Tibial artery (tissue), 4 donors: ENCODE measurements at regions not wholly inside any gene's neighbourhood (a gene's known extent, or its start where the extent isn't known, plus 50 kb on each side); places are given as distances from the start of the nearest gene placed in this dataset.

Experiments used
- DNase-seq, 2 donors: peaks; one replicate each; pipeline ENCODE4 v3.0.0-alpha.2; 2019
- H3K27ac ChIP-seq, 2 donors: fragments of 200-600 bp; sonication (generic) in 1 of 2; 1 replicate in 1 of 2; 2 replicates in 1 of 2; pipeline ENCODE4 v1.5.1; 2018 to 2019; ENCODE audit warnings: mild to moderate bottlenecking in 1 of 2
- H3K27me3 ChIP-seq, 2 donors: fragments of 200-600 bp; sonication (generic) in 1 of 2; one replicate each; pipeline versions ENCODE4 v1.5.1 to v1.6.0; 2016 to 2019
- H3K36me3 ChIP-seq, 3 donors: fragments of 200-600 bp; sonication (generic) in 2 of 3; one replicate each; pipeline ENCODE4 v1.5.1; 2016 to 2019; ENCODE audit warnings: mild to moderate bottlenecking in 2 of 3
- H3K4me1 ChIP-seq, 4 donors: fragments of 200-600 bp; sonication (generic) in 2 of 4; 1 replicate in 3 of 4; 2 replicates in 1 of 4; pipeline ENCODE4 v1.5.1; 2016 to 2019
- H3K4me3 ChIP-seq, 2 donors: fragments of 200-600 bp; sonication (generic) in 1 of 2; 1 replicate in 1 of 2; 2 replicates in 1 of 2; pipeline ENCODE4 v1.5.1; 2018 to 2019; ENCODE audit warnings: mild to moderate bottlenecking in 2 of 2
- H3K9me3 ChIP-seq, 3 donors: fragments of 200-600 bp; sonication (generic) in 1 of 3; one replicate each; pipeline ENCODE4 v1.5.1; 2016 to 2019
- intact Hi-C: fragments of 100-400 bp; cut with DNase I; formaldehyde crosslinking; loops from one replicate; pipeline ENCODE4 v1.15.0; 2023; ENCODE audit warnings: low total_unique reads
- TF ChIP-seq, protein P1 (sequence below), 2 experiments: fragments of 200-600 bp in 1 of 2; fragments of 450-650 bp in 1 of 2; IDR thresholded peaks; one replicate each; pipeline ENCODE4 v1.5.1; 2017 to 2019; ENCODE audit warnings: antibody characterized with exemption in 2 of 2, mild to moderate bottlenecking in 1 of 2, moderate library complexity in 1 of 2

GRCh38 chr7:96449094-96449493, 127.2 kb upstream of the SLC25A13 start:
- H3K36me3 ChIP-seq = no peaks in the 10 kb centered on the region
- no peaks in the 10 kb centered on the region for H3K4me1 ChIP-seq
- no peak overlapping the region for H3K4me3 ChIP-seq
- H3K27me3 ChIP-seq = no peaks in the 10 kb centered on the region
- intact Hi-C loops = no loop called here
- H3K27ac ChIP-seq = no peak overlapping the region
- no peak for DNase-seq
- TF ChIP-seq, protein P1, sequence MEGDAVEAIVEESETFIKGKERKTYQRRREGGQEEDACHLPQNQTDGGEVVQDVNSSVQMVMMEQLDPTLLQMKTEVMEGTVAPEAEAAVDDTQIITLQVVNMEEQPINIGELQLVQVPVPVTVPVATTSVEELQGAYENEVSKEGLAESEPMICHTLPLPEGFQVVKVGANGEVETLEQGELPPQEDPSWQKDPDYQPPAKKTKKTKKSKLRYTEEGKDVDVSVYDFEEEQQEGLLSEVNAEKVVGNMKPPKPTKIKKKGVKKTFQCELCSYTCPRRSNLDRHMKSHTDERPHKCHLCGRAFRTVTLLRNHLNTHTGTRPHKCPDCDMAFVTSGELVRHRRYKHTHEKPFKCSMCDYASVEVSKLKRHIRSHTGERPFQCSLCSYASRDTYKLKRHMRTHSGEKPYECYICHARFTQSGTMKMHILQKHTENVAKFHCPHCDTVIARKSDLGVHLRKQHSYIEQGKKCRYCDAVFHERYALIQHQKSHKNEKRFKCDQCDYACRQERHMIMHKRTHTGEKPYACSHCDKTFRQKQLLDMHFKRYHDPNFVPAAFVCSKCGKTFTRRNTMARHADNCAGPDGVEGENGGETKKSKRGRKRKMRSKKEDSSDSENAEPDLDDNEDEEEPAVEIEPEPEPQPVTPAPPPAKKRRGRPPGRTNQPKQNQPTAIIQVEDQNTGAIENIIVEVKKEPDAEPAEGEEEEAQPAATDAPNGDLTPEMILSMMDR (IDR thresholded peaks at IDR 0.05) = no peak
- no peaks in the 10 kb centered on the region for H3K9me3 ChIP-seq

GRCh38 chr7:96447109-96447645, 125.3 kb upstream of the SLC25A13 start:
- Histone ChIP-seq H3K36me3 (no peaks in the 10 kb centered on the region), H3K27ac (no peak overlapping the region), H3K27me3 (no peaks in the 10 kb centered on the region), H3K9me3 (no peaks in the 10 kb centered on the region), H3K4me1 (no peaks in the 10 kb centered on the region), H3K4me3 (no peak overlapping the region)
- no peak for DNase-seq
- intact Hi-C loops = no loop called here
- TF ChIP-seq, protein P1 (IDR thresholded peaks at IDR 0.05) = no peak

GRCh38 chr7:96441436-96442084, 119.7 kb upstream of the SLC25A13 start:
- TF ChIP-seq, protein P1 (IDR thresholded peaks at IDR 0.05) = no peak
- no peak for DNase-seq
- no peak overlapping the region for H3K27ac ChIP-seq
- H3K36me3 ChIP-seq = no peaks in the 10 kb centered on the region
- no peaks in the 10 kb centered on the region for H3K4me1 ChIP-seq
- no peaks in the 10 kb centered on the region for H3K27me3 ChIP-seq
- H3K9me3 ChIP-seq = peaks cover 0 to 3% (median 0%) of the 10 kb centered on the region in 3 donors
- H3K4me3 ChIP-seq = no peak overlapping the region
- intact Hi-C loops = no loop called here

GRCh38 chr7:96440328-96440727, 118.4 kb upstream of the SLC25A13 start:
- intact Hi-C loops = no loop called here
- H3K27ac ChIP-seq = no peak overlapping the region
- TF ChIP-seq, protein P1 (IDR thresholded peaks at IDR 0.05) = no peak
- H3K27me3 ChIP-seq = no peaks in the 10 kb centered on the region
- no peaks in the 10 kb centered on the region for H3K4me1 ChIP-seq
- DNase-seq = no peak
- H3K36me3 ChIP-seq = no peaks in the 10 kb centered on the region
- H3K9me3 ChIP-seq = peaks cover 0 to 3% (median 0%) of the 10 kb centered on the region in 3 donors
- H3K4me3 ChIP-seq = no peak overlapping the region

GRCh38 chr7:96436880-96437279, 115.0 kb upstream of the SLC25A13 start:
- Histone ChIP-seq H3K4me1 (no peaks in the 10 kb centered on the region), H3K27ac (no peak overlapping the region), H3K9me3 (peaks cover 0 to 3% (median 0%) of the 10 kb centered on the region in 3 donors), H3K36me3 (no peaks in the 10 kb centered on the region), H3K27me3 (no peaks in the 10 kb centered on the region), H3K4me3 (no peak overlapping the region)
- intact Hi-C loops = no loop called here
- TF ChIP-seq, protein P1 (IDR thresholded peaks at IDR 0.05) = no peak
- no peak for DNase-seq
